Keratinocyte (primary cell): ENCODE measurements at regions not wholly inside any gene's neighbourhood (a gene's known extent, or its start where the extent isn't known, plus 50 kb on each side); places are given as distances from the start of the nearest gene placed in this dataset.

ENCODE experiments used
- DNase-seq: peaks from one replicate; pipeline ENCODE4 v3.0.0-alpha.2; 2011; ENCODE audit warnings: low read depth, missing footprints, low spot score
- FAIRE-seq: peaks from 2 replicates; lab custom pipeline; 2011; peaks lifted over from hg19 to GRCh38; lab: Jason Lieb, UNC
- H2AFZ ChIP-seq: 2 replicates; pipeline ENCODE4 v1.6.0; 2012; ENCODE audit warnings: low read length, control low read depth, inconsistent platforms; ENCODE audit not compliant: control insufficient read depth
- H3K27ac ChIP-seq: 2 replicates; pipeline ENCODE4 v1.5.1; 2011; ENCODE audit warnings: low read length; ENCODE audit not compliant: control insufficient read depth, insufficient read depth
- H3K27me3 ChIP-seq: 3 replicates; pipeline ENCODE4 v1.6.0; 2011; ENCODE audit warnings: low read length; ENCODE audit not compliant: control insufficient read depth, insufficient read depth; ENCODE audit errors: extremely low read depth
- H3K36me3 ChIP-seq, 2 experiments: 2 replicates in 1 of 2; 3 replicates in 1 of 2; pipeline ENCODE4 v1.5.1; 2011; ENCODE audit warnings: low read length in 2 of 2, mild to moderate bottlenecking in 1 of 2; ENCODE audit not compliant: control insufficient read depth in 2 of 2, insufficient read depth in 2 of 2; ENCODE audit errors: extremely low read depth in 1 of 2
- H3K4me1 ChIP-seq: 3 replicates; pipeline ENCODE4 v1.5.1; 2011; ENCODE audit warnings: low read length; ENCODE audit not compliant: control insufficient read depth, insufficient read depth; ENCODE audit errors: extremely low read depth
- H3K4me2 ChIP-seq: 3 replicates; pipeline ENCODE4 v1.6.0; 2011; ENCODE audit warnings: low read depth, low read length; ENCODE audit not compliant: control insufficient read depth, insufficient read depth; ENCODE audit errors: extremely low read depth
- H3K4me3 ChIP-seq, 3 experiments: fragments of 200-600 bp in 1 of 3; sonication (generic) in 1 of 3; 2 replicates in 2 of 3; 3 replicates in 1 of 3; pipeline ENCODE4 v1.5.1; 2011 to 2016; ENCODE audit warnings: low read length in 3 of 3, mild to moderate bottlenecking in 3 of 3, control low read depth in 2 of 3, inconsistent platforms in 1 of 3, low read depth in 1 of 3, mixed read lengths in 1 of 3, mixed run types in 1 of 3, moderate library complexity in 1 of 3; ENCODE audit not compliant: control insufficient read depth in 2 of 3, insufficient read depth in 2 of 3; ENCODE audit errors: extremely low read depth in 1 of 3
- H3K79me2 ChIP-seq: 2 replicates; pipeline ENCODE4 v1.6.0; 2012; ENCODE audit warnings: low read length; ENCODE audit not compliant: control insufficient read depth, insufficient read depth
- H3K9ac ChIP-seq: 3 replicates; pipeline ENCODE4 v1.6.0; 2011; ENCODE audit warnings: low read length; ENCODE audit not compliant: control insufficient read depth, insufficient read depth; ENCODE audit errors: extremely low read depth
- H3K9me1 ChIP-seq: 3 replicates; pipeline ENCODE4 v1.6.0; 2011; ENCODE audit warnings: low read length; ENCODE audit not compliant: control insufficient read depth, insufficient read depth; ENCODE audit errors: extremely low read depth
- H3K9me3 ChIP-seq: 2 replicates; pipeline ENCODE4 v1.5.1; 2012; ENCODE audit warnings: low read depth, low read length; ENCODE audit not compliant: control insufficient read depth
- H4K20me1 ChIP-seq: 3 replicates; pipeline ENCODE4 v1.6.0; 2011; ENCODE audit warnings: low read length; ENCODE audit not compliant: control insufficient read depth, insufficient read depth; ENCODE audit errors: extremely low read depth
- EZH2 ChIP-seq: IDR thresholded peaks from one replicate; pipeline ENCODE4 v1.6.1; 2012; ENCODE audit warnings: inconsistent platforms, mild to moderate bottlenecking, low read length, moderate library complexity
- dilution Hi-C: fragments of 300-500 bp; cut with MboI; formaldehyde crosslinking; loops from one replicate; pipeline ENCODE4 v1.7.0; 2020; ENCODE audit warnings: low sequenced_read_pairs; ENCODE audit not compliant: extremely low pct_ligation_motif_present
- TF ChIP-seq, protein P1 (sequence below), 3 experiments: IDR thresholded peaks in 1 of 3; conservative IDR thresholded peaks in 1 of 3; optimal IDR thresholded peaks in 1 of 3; 2 replicates in 2 of 3; 3 replicates in 1 of 3; pipeline versions ENCODE3 to v1.5.1; 2011; ENCODE audit warnings: low read length in 3 of 3, mild to moderate bottlenecking in 3 of 3, moderate library complexity in 2 of 3, control low read depth in 1 of 3, inconsistent platforms in 1 of 3; ENCODE audit not compliant: insufficient read depth in 2 of 3; ENCODE audit errors: extremely low read depth in 1 of 3

DNA sequence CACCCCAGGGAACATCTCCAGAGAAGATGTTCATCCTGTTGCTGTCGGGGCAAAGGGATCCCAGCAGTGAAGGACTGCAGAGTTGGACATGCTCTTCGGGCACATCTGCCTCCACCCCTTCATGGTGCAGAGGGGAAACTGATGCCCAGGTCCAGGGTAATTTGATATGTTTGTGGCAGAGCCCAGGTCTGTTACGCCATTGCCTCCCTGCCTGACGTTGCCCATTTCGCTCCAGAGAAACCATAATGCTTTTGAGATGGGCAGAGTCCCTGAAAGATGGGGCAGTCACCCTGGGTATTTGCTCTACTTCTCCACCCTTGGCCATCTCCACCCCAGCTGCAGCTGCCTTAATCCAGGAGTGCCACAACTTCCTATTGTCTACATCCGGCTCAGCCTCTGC, 290.4 kb upstream of the POU3F1 start:
- Histone ChIP-seq H2AFZ (no peak overlapping the region), H3K36me3 (no peaks in the 10 kb centered on the region), H3K27me3 (peaks cover 9% of the 10 kb centered on the region), H3K4me1 (no peaks in the 10 kb centered on the region), H3K9me1 (no peaks in the 10 kb centered on the region), H3K9ac (no peak overlapping the region), H3K79me2 (no peaks in the 10 kb centered on the region), H4K20me1 (no peaks in the 10 kb centered on the region), H3K4me3 (no peak overlapping the region), H3K27ac (no peak overlapping the region), H3K9me3 (no peaks in the 10 kb centered on the region), H3K4me2 (no peak overlapping the region)
- FAIRE-seq (no peak), DNase-seq (no peak)
- TF ChIP-seq, protein P1, sequence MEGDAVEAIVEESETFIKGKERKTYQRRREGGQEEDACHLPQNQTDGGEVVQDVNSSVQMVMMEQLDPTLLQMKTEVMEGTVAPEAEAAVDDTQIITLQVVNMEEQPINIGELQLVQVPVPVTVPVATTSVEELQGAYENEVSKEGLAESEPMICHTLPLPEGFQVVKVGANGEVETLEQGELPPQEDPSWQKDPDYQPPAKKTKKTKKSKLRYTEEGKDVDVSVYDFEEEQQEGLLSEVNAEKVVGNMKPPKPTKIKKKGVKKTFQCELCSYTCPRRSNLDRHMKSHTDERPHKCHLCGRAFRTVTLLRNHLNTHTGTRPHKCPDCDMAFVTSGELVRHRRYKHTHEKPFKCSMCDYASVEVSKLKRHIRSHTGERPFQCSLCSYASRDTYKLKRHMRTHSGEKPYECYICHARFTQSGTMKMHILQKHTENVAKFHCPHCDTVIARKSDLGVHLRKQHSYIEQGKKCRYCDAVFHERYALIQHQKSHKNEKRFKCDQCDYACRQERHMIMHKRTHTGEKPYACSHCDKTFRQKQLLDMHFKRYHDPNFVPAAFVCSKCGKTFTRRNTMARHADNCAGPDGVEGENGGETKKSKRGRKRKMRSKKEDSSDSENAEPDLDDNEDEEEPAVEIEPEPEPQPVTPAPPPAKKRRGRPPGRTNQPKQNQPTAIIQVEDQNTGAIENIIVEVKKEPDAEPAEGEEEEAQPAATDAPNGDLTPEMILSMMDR (optimal IDR thresholded peaks at IDR 0.05 in 1 of 3, IDR thresholded peaks at IDR 0.05 in 1 of 3, conservative IDR thresholded peaks at IDR 0.05 in 1 of 3; ENCODE audit: extremely low read depth in 1 of 3, insufficient read depth in 2 of 3, low read length in 3 of 3): no peak
- TF ChIP-seq EZH2: no peak
- dilution Hi-C loops: no loop called here

DNA sequence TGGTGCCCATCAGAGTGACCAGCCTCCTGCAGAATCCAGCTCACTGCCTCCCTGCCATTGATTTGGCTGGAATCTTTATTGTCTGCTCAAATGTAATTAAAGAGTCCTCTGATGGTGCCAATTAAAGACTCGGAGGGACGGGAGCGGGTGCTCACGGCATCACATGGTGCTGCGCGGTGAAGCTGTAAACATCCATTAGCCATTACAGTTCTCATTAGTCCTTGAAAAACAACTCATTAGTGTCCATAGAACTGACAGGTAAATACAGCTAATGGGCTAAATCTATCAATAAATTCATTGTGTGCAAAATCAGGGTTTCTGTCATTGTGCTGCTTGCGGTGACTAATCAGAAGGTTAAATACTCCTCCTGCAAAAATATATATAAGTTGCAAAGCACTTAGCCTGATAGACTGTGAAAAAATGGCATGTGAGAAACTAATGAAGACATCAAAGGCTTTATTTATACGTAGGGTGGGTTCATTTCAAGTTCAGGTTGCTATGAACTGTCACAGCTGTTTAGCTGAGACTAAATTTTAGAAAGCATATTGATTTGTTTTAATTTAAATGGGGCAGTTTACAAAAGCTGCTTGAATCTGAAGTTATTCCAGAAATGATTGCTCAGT, 289.8 kb upstream of the POU3F1 start:
- Histone ChIP-seq H3K9me1 (no peaks in the 10 kb centered on the region), H3K27ac (no peak overlapping the region), H3K4me3 (no peak overlapping the region), H4K20me1 (no peaks in the 10 kb centered on the region), H3K79me2 (no peaks in the 10 kb centered on the region), H3K9me3 (no peaks in the 10 kb centered on the region), H2AFZ (no peak overlapping the region), H3K4me2 (no peak overlapping the region), H3K36me3 (no peaks in the 10 kb centered on the region), H3K4me1 (no peaks in the 10 kb centered on the region), H3K9ac (no peak overlapping the region), H3K27me3 (peaks cover 9% of the 10 kb centered on the region)
- TF ChIP-seq EZH2: no peak
- TF ChIP-seq, protein P1 (optimal IDR thresholded peaks at IDR 0.05 in 1 of 3, IDR thresholded peaks at IDR 0.05 in 1 of 3, conservative IDR thresholded peaks at IDR 0.05 in 1 of 3; ENCODE audit: extremely low read depth in 1 of 3, insufficient read depth in 2 of 3, low read length in 3 of 3): no peak
- DNase-seq (no peak), FAIRE-seq (no peak)
- dilution Hi-C loops: no loop called here
